Glomerular visceral epithelial cell (primary cell): ENCODE measurements at regions not wholly inside any gene's neighbourhood (a gene's known extent, or its start where the extent isn't known, plus 50 kb on each side); places are given as distances from the start of the nearest gene placed in this dataset.
"Not testable (repeated sequence)": the region's sequence is repeated elsewhere in the genome, so short reads cannot be mapped to it uniquely, and the experiment has no call there.

Experiments
- DNase-seq: peaks from one replicate; pipeline ENCODE4 v3.0.0-alpha.2; 2016; ENCODE audit errors: extremely low spot score

- DNase-seq = no peak
These were observed 102.8 kb upstream of the GBE1 start for GRCh38 chr3:81864272-81864671.

- no peak for DNase-seq
These were observed 102.3 kb upstream of the GBE1 start for GRCh38 chr3:81863756-81864155.

- no peak for DNase-seq
These were observed 100.1 kb upstream of the GBE1 start for GRCh38 chr3:81861593-81861992.

GRCh38 chr3:81859524-81859923 is 98.1 kb upstream of the GBE1 start:
- no peak for DNase-seq

GRCh38 chr3:81853431-81853830 is 92.0 kb upstream of the GBE1 start:
- no peak for DNase-seq

- no peak for DNase-seq
These were observed 89.7 kb upstream of the GBE1 start for GRCh38 chr3:81851176-81851575.

- no peak for DNase-seq
These were observed 85.5 kb upstream of the GBE1 start for GRCh38 chr3:81846988-81847387.

GRCh38 chr3:81841540-81841939 is 80.1 kb upstream of the GBE1 start:
- no peak for DNase-seq

GRCh38 chr3:81839504-81840094 is 78.2 kb upstream of the GBE1 start:
- DNase-seq = no peak

GRCh38 chr3:81838457-81838856 is 77.0 kb upstream of the GBE1 start:
- DNase-seq = no peak

GRCh38 chr3:81837071-81837593 is 75.7 kb upstream of the GBE1 start:
- no peak for DNase-seq

- DNase-seq = peak; percentile 2
These were observed 68.5 kb upstream of the GBE1 start for GRCh38 chr3:81829937-81830336.

- DNase-seq = not testable (repeated sequence)
These were observed 67.8 kb upstream of the GBE1 start for GRCh38 chr3:81829272-81829671.

- DNase-seq = peak; percentile 4
These were observed 62.5 kb upstream of the GBE1 start for GRCh38 chr3:81823882-81824395.

- DNase-seq = no peak
These were observed 61.6 kb upstream of the GBE1 start for GRCh38 chr3:81823086-81823485.

GRCh38 chr3:81816473-81817250 is 55.2 kb upstream of the GBE1 start:
- peak; percentile 46 for DNase-seq

GRCh38 chr3:81812098-81812497 is 50.7 kb upstream of the GBE1 start:
- not testable (repeated sequence) for DNase-seq
